ENCODE measurements at regions not wholly inside any gene's neighbourhood (a gene's known extent, or its start where the extent isn't known, plus 50 kb on each side); places are given as distances from the start of the nearest gene placed in this dataset.
"Not testable (repeated sequence)": the region's sequence is repeated elsewhere in the genome, so short reads cannot be mapped to it uniquely, and the experiment has no call there.

DNA sequence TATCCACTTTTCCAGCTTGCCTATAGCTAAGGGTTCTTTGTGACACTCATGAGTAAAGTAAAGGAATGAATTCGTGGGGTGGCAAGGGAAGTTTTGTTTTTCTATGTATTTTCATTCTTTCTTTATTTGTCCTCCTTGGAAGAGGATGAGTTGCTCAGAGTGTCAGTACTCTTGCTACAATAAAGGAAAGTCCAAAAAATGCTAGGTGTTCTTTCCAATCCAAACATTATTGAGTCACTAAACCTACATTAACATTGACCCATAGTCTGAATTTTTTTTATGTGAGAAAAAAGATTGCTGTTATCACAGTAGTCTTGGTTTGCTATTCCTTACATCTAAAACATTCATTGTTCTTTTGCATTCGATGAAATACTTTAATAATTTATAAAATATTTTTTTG is 959.9 kb upstream of the ADGRL4 start:
- no peak for DNase-seq

DNA sequence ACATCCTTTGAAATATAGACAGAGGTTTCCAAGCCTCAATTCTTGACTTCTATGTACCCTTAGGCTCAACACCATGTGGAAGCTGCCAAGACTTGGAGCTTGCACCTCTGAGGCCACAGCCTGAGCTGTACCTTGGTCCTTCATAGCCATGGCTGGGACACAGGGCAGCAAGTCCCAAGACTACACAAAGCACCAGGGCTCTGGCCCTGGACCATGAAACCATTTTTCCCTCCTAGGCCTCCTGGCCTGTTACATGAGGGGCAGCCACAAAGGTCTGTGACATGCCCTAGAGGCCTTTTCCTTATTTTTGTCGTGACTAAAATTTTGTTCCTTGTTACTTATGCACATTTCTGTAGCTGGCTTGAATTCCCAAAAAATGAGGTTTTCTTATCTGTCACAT is 953.1 kb upstream of the ADGRL4 start:
- no peak for DNase-seq

DNA sequence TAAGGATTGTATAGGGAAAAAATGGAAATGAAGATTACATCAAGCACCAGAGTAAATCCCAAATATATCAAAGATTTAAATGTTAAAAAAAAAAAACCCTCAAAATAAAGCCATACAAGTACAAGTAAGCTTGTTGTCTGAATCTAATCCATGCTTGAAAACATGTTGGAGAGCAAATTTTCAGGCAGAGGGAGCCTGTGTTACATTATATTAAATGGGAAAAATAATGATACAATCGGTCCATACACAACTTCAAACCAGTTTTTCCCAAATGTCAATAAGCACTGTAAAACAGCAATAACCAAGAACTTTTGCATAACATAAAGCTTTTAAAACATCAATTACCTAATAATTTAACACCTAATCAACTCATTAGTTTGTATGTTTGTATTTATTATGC is 949.4 kb upstream of the ADGRL4 start:
- DNase-seq, result no peak

DNA sequence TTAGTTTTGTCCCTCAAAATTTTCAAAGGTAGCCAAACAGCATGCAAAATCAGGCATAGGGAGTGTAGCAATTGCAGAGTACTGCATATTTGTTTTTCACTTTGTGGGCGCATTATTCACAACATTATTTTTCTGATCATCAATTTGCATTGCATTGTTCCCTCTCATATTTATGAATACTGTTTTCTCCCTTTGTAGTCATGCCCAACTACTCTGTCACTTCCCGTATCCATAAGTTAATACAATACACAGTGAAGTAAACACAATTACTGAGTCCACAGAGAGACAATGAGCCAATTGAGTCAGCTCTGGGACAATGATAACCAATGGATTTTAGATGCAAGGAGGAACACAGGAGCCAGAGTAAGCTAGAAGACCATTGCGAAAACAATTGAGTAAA is 944.0 kb upstream of the ADGRL4 start:
- no peak for DNase-seq

DNA sequence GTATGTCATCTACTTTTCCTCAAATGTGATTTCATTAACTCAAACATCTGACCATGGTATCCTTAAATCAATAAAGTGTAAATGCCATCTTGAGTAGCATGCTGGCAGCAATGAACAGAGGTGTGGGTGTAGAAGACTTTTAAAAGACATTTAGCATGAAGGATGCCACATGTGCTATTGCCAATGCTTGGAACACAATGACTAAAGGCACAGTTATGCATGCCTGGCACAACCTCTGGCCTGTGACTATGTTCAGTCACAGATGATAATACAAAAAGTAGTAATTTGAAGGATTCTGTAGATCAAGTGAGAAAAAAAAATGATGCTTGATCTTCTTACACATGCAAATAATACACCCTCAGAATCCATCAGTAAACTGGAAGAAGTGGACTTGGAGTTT is 938.9 kb upstream of the ADGRL4 start:
- DNase-seq, result no peak

DNA sequence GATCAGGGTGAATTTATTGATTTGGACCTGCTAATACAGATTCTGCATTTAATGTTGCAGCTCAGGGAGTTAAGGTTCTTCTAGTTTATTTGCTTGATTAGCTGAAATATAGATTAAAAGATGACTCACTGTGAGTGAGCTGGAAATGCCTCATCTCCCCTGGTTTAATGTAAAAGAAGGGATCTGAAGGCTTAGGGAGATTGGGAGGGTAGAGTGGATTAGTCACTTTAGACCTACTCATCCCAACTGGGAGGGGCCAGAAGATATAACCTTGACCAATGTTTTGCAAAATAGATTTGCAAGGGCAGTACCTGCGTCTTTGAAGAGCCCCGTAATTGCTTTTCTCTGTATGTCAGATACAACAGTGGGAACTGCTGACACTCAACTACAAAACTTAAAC is 922.8 kb upstream of the ADGRL4 start:
- DNase-seq, result no peak

DNA sequence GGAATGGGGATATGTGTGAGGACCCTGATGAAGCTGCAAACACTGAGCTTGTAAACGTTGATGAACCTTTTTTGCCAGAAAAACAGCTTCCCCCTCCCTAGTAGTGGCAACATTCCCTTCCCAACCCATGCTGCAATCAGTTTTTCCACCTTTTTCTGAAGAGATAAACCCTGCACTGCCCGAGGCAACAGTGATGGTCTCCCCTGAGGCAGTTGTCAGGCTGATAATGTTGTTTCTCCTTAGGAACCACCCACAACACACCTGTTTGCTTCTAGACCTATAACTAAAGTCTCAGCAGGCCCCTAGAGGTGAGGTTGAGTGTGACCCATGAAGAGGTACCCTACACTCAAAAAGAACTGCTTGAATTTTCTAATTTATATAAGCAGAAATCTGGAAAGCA is 922.4 kb upstream of the ADGRL4 start:
- DNase-seq, result no peak

DNA sequence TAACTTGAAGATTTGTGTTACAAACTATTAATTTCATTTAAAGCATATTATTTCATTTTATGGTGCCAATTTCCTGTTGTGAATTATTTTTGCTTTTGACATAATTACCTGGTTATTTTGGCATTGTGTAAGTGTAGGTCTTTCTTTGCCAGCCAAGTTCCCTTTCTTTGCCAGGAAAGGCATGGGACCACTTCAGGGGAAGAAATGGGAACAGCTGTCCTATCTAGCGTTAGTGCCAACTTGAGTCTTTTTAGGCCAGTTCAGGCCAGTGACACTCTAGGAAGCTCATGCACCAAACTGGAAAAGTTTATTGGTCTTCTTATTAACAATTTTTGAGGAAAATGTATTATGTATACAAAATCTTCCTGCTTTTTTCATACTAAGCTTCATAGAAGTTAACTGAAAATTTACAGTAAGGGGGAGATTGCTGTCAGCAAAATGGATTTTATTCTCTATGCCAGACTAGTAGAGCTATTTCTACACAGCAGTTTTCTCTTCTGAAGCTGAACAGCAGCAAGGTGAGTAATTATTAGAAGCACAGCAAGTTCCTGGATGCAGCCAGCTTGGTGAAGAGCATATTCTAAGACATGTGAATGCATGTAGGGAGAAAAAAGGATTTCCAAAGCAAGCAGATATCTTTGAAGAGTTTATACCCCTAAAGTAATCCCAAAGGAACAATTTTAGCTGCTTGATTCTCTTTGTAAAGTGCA is 914.6 kb upstream of the ADGRL4 start:
- DNase-seq, result no peak

DNA sequence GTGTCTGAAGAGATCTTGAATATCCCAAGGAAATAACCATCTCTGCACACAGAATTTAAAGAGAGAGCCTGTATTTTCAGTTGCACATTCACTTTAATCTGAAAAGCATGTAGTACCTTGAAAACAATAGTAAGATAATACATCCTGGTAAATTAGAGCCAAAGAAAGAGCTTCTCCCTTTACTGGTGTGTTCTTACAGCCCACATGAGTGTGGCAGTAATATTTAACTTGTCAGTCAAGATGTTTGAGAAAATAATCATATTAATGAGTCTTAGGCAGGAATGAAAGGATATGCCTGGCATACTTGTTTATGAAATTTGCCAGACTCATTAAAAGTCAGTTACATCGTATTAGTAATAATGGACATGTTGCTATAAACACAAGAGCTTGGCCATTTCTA is 908.4 kb upstream of the ADGRL4 start:
- no peak for DNase-seq

DNA sequence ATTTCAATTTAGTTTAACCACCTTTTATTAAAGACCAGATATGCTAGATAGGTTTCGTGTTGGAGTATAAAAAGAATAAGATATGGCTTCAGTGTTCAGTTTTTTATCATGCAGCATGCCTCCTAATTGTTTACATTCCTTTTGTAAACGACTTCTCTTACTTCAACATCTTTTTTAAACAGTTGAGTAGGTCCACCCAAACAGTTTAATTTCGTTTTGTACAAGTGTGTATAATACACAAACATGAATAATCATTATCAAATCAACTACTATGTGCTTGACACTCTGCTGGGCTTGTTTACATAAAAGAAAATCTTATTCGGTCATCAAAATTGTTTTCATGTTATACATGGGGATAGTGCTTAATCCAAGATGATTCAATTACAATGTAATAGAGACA is 906.3 kb upstream of the ADGRL4 start:
- no peak for DNase-seq

DNA sequence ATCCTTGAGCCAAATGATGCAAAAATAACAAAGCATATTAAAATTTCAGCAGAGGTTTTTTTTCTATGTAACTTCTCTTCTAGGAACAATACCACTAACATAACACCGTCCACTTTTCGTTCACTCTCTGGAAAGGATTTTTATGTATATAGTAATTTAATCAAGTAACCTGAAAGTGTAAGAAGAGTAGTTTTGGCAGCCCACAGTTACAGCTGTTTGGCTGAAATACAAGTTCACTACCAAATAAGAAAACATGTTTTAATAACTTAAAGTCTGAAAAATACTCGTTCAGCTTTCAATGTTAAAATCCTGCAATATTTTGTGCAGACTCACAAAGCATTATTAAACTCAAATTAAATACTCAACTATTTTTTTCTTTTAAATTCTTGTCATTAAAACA is 896.8 kb upstream of the ADGRL4 start:
- no peak for DNase-seq

DNA sequence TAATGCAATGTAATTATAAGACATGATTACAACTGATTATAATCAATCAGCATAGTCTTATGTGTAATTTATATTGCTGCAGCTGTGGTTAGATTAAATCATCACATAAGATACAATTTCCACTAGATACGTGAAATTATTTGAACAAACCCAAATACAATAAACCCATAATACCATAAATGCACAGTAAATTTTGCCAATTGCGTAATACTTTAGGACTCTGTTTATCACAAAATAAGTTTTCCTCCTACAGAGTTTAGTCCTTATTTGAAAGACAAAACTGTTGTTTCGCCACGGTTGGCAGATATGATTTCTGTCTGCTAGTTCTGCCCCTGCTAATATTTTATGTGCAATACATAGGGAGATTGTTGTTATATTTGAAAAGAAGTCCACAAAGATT is 895.9 kb upstream of the ADGRL4 start:
- no peak for DNase-seq

DNA sequence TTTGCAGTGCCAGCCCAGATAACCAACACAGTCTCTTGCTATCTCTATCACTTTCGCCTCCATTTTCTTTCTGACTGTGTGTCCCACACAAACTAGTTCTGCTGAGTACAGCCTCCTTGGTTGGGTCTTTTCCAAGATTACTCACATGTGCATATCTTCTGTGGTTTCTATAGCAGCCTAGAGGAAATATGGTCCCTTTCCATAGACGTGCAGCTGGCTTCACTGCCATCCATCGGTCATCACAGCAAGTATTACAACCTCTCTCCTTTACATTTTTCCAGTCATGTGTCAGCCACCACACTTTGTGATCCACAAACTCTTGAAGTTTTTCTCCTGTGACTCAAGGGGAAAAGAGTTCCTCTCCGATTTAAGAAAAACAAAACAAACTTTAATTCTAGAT is 893.4 kb upstream of the ADGRL4 start:
- no peak for DNase-seq

DNA sequence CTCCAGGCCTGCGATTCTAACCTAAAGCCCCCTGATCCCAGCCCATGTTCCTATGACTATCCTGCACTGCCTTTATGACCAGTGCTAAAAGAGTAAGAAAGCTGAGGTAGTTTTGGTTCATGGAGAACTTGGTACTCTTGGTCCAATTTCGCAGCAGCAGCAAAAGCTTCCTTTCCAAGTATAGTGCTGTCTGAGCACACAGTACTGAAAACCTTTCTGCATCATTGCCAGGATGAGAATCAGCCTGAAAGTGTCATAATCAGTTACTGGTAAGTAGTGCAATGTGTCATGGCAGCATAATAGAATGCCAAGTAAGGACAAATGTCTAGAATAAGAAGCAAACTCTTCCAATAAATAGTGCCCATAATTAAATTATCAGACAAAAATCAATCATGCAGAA is 889.6 kb upstream of the ADGRL4 start:
- no peak for DNase-seq

DNA sequence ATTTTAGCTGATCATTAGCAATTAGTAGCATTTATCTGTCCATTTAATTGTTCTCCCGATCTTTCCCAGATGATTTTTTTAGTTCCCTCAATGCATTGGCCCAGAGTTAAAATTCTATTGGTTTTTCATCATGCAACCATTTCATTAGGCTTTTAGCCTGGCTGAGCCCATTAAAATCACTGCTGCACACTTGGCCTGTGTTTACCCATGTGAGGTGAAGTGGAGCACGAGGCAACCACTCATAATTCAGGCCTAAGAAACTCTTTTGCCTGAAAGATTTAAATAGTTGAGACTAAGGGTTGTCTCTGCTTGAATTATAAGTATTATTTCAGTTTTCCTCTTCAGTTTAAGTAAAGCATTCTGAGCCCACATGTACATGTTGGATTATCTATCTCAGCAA is 889.0 kb upstream of the ADGRL4 start:
- DNase-seq, result no peak

DNA sequence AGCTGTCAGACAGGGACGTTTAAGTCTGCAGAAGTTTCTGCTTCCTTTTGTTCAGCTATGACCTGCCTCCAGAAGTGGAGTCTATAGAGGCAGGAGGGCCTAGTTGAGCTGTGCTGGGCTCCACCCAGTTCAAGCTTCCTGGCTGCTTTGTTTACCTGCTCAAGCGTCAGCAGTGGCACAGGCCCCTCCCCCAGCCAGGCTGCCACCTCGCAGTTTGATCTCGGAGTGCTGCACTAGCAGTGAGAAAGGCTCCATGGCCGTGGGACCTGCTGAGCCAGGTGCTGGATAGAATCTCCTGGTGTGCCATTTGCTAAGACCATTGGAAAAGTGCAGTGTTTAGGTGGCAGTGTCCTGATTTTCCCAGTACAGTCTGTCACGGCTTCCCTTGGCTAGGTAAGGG is 887.6 kb upstream of the ADGRL4 start:
- DNase-seq, result not testable (repeated sequence)

DNA sequence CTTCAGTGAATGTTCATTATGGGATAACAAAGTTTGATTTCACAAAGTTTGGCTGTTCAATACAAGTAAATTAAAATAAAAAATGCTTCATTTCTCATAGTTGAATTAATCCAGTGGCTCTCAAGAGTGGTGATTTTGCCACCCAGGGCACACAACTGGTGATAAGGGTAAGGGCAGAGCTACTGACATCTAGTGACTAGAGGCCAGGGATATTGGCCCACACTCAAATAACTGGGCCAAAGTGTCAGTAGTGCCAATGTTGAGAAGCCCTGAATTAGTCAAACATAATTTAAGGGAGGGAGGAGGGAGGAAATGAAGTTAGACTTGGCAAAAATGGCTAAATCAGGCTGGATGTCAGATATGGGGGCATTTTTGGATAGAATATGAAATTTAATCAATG is 880.5 kb upstream of the ADGRL4 start:
- DNase-seq, result no peak

DNA sequence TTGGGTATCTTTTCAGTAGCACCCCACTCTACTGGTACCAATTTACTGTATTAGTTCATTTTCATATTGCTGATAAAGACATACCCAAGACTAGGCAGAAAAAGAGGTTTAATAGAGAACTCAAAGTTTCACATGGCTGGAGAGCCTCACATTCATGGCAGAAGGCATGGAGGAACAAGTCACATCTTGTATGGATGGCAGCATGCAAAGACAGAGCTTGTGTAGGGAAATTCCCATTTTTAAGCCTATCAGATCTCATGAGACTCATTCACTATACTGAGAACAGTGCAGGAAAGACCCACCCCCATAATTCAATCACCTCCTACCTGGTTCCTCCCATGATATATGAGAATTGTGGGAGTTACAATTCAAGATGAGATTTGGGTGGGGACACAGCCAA is 878.6 kb upstream of the ADGRL4 start:
- no peak for DNase-seq

DNA sequence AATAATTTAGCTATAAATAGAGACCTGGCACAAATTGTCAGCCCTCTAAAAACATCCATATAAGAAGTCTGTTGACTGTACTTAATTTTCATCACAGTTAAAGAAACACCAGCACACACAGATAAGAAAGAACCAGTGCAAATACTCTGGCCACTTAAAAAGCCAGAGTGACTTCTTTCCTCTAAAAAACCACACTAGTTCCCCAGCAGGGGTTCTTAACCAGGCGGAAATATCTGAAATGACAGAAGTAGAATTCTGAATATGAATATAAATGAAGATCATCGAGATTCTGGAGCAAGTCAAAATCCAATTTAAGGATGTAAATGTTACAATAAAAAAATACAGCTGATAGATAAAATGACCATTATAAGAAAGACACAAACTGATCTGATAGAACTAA is 870.6 kb upstream of the ADGRL4 start:
- no peak for DNase-seq

DNA sequence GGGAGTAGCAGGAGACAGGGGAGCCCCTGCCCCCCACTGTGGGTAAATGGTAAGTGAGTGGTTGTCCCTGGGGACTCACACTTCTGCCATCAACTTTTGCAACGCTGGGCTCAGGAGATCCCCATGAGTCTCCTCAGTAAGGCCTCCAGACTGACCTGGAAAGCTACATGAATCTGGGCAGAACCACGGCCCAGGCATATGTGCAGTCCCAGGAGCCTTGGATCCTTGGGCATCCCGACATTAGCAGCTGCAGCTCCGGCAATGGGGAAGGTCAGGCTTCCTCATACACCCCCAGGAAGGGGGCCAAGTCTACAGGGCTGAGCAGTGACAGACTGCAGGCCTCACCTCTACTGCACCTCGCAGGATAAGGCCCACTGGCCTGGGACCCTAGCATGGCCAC is 868.7 kb upstream of the ADGRL4 start:
- no peak for DNase-seq

DNA sequence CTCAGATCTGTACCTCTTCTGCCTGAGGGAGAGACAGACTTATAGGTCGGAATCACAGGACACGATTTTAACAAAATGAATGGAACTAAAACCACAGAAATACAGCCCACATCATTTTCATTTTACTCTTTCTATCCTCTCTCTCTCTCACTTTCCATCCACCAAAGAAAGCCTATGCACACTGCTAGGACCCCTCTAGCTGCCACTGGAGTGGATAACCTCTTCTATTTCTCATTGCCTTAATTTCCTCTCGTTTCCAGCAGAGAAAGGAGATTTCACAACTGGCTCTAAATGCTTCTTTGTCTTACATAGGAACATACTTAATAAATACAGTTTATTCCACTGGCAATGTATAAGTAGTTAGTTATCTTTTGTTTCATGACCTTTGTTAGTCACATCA is 867.8 kb upstream of the ADGRL4 start:
- no peak for DNase-seq

DNA sequence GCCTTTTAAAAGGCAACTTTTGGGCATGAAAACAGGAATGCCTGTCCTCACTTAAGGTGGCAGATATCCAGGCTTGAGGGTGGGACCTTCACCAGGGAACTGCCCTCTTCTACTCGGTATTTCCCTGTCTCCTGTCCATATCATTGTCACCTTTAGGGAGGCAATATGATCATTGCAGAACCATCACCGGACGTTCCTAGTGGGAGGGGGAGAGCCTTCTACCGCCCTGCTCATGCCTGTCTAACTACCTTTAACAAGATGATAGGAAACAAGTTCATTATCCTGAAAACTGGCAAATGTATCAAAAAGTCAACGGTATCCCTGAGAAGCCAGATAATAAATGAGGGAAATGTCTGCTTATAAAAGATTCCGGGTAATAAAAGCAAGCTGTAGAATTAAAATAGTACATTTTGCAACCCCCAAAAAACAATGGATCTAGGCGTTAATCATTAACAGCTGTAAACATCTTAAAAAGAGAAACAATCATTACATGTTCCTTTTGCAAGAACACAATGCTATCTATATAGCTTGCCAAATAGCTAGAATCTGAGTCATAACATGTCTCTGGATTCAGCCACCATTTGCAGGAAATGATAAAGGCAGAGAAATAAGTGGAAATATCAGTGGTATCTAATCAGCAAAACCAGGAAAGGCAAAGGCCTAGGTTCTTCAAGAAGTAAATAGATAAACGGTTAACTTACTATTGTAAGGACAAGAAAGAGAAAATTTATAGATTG is 852.9 kb upstream of the ADGRL4 start:
- DNase-seq, result no peak

DNA sequence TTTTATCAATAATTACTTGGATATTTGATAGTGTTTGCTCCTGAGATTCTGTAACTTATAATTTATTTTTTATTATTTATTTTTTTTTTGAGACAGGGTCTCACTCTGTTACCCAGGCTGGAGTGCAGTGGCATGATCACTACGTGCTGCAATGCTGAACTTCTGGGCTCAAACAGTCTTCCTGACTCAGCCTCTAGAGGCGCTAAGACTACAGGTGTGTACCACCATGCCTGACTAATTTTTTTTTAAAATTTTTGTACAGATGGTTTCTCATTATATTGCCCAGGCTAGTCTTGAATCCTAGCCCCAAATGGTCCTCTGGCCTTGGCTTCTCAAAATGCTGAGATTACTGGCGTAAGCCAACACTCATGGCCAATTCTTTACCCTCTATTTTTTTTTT is 845.5 kb upstream of the ADGRL4 start:
- no peak for DNase-seq

DNA sequence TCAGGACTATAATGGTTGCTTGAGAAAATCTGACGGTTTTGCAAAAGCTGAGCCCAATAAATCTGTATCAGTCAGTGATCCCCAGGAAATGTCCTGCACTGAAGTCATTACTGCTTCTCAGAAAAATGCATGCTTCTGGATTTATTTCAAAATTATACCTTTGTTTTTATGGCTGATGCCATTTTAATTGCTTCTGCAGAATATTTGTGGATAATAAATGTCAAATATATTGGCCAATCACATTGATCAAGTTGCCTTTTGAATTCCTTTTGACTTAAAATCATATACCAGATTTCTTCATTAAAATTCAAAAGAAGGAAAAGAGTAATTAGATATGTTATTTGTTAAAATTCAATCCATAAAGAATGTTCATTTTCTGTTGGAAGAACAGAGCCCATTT is 842.9 kb upstream of the ADGRL4 start:
- no peak for DNase-seq

DNA sequence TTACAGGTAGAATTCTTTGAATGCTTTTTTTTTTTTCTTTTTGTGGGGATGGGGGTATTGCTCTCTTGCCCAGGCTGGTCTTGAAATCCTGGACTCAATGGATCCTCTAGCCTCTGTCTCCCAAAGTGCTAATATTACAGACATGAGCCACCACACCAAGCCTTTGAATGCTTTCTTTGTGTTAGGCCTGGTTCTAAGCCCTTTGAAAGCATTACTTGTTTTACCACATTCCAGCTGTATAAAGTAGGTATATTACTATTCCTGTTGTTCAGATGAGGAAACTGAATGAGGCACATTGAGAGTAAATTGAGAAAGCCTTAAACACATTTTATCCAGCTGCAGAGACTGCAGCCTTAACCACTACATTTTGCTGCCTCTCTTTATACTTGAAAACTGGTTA is 841.8 kb upstream of the ADGRL4 start:
- no peak for DNase-seq

Measured in bone marrow (tissue), 2 donors.